ENCODE measurements at regions not wholly inside any gene's neighbourhood (a gene's known extent, or its start where the extent isn't known, plus 50 kb on each side); places are given as distances from the start of the nearest gene placed in this dataset.

- TF ChIP-seq POLR2AphosphoS5 (IDR thresholded peaks at IDR 0.05) (no peak), CTCF (IDR thresholded peaks at IDR 0.05) (no peak), POLR2A (IDR thresholded peaks at IDR 0.05) (no peak)
- H3K36me3 ChIP-seq: peaks cover 5% of the 10 kb centered on the region
- no peaks in the 10 kb centered on the region for H3K27me3 ChIP-seq
- intact Hi-C loops (cut with DNase I; ENCODE audit: low total_unique reads): no loop called here
- no peak for DNase-seq (ENCODE audit: low spot score in 2 of 2)
- H3K27ac ChIP-seq: no peak overlapping the region
- no peaks in the 10 kb centered on the region for H3K4me1 ChIP-seq
- no peaks in the 10 kb centered on the region for H3K9me3 ChIP-seq
- no peak overlapping the region for H3K4me3 ChIP-seq
These were observed 67.1 kb upstream of the SLC4A11 start for GRCh38 chr20:3306068-3306467.

DNA sequence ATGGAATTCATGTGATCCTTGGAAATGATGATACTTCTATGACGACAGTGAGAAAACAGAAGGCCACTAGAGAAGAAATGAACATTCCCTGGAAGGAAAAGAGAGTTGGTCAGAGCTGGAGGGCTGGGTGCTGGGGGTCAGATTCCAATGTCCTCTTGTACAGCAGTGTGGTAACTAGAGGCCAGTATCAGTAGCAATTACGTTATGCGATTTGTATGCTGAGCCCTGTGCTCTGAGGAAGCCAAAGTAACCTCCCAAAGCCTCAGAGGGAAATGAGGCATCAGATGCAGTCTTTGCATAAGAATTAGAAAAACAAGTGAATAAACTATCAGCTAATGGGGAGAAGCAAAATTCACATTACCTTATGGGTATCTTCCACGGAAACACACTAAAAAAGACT, 65.5 kb upstream of the SLC4A11 start:
- Histone ChIP-seq H3K36me3 (peaks cover 5% of the 10 kb centered on the region), H3K4me1 (no peaks in the 10 kb centered on the region), H3K4me3 (no peak overlapping the region), H3K27ac (no peak overlapping the region), H3K9me3 (no peaks in the 10 kb centered on the region), H3K27me3 (no peaks in the 10 kb centered on the region)
- TF ChIP-seq POLR2AphosphoS5 (IDR thresholded peaks at IDR 0.05) (no peak), POLR2A (IDR thresholded peaks at IDR 0.05) (no peak)
- intact Hi-C loops (cut with DNase I; ENCODE audit: low total_unique reads): no loop called here
- DNase-seq (ENCODE audit: low spot score in 2 of 2): no peak

DNA sequence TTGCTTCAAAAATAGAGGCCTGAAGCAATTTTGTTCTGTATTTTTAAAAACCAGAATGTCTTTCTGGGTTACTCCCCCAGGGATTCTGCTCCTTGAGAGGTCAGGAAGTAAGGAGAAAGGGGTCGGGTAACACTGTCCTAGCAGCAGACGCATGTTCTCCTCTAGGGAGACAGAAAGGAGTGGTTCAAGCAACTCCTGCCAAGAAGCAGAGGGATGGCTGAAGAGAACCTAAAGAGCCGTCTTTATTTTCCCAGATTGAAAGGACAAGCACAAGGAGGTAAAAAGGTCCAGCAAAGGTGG, 58.0 kb upstream of the SLC4A11 start:
- Histone ChIP-seq H3K4me3 (no peak overlapping the region), H3K27me3 (no peaks in the 10 kb centered on the region), H3K9me3 (no peaks in the 10 kb centered on the region), H3K27ac (no peak overlapping the region), H3K4me1 (no peaks in the 10 kb centered on the region), H3K36me3 (peaks cover 6% of the 10 kb centered on the region)
- DNase-seq (ENCODE audit: low spot score in 2 of 2): no peak
- TF ChIP-seq POLR2AphosphoS5 (IDR thresholded peaks at IDR 0.05) (no peak), CTCF (IDR thresholded peaks at IDR 0.05) (no peak), POLR2A (IDR thresholded peaks at IDR 0.05) (no peak)
- intact Hi-C loops (cut with DNase I; ENCODE audit: low total_unique reads): no loop called here

GRCh38 chr20:3296261-3297078, 57.5 kb upstream of the SLC4A11 start:
- TF ChIP-seq CTCF (IDR thresholded peaks at IDR 0.05): no peak
- no peak for TF ChIP-seq POLR2AphosphoS5 (IDR thresholded peaks at IDR 0.05)
- TF ChIP-seq POLR2A (IDR thresholded peaks at IDR 0.05): no peak
- no peak for DNase-seq (ENCODE audit: low spot score in 2 of 2)
- no peaks in the 10 kb centered on the region for H3K4me1 ChIP-seq
- no peak overlapping the region for H3K27ac ChIP-seq
- intact Hi-C loops (cut with DNase I; ENCODE audit: low total_unique reads): no loop called here
- no peak overlapping the region for H3K4me3 ChIP-seq
- H3K9me3 ChIP-seq: no peaks in the 10 kb centered on the region
- H3K27me3 ChIP-seq: no peaks in the 10 kb centered on the region
- peaks cover 6% of the 10 kb centered on the region for H3K36me3 ChIP-seq

All from breast epithelium (tissue), 4 donors.